PC-9 (cell line): ENCODE measurements at regions not wholly inside any gene's neighbourhood (a gene's known extent, or its start where the extent isn't known, plus 50 kb on each side); places are given as distances from the start of the nearest gene placed in this dataset.

ENCODE experiments used
- BruUV-seq: library from RNA; stranded (reverse); fragments of 400-500 nt; replicated peaks from 2 replicates; lab custom pipeline; 2021; lab: Mats Ljungman, UMichigan
- CTCF ChIA-PET: fragments of 300-600 bp; sonication (Branson Sonifier 250); formaldehyde crosslinking; loops from one replicate; lab custom pipeline; 2022; ENCODE audit warnings: antibody characterized with exemption; lab: Charles Lee
- POLR2A ChIA-PET: fragments of 300-600 bp; sonication (Branson Sonifier 250); formaldehyde crosslinking; loops from one replicate; lab custom pipeline; 2022; ENCODE audit warnings: antibody characterized with exemption; ENCODE audit not compliant: unreplicated experiment; lab: Charles Lee
- DNase-seq, 2 experiments: peaks; one replicate each; pipeline versions ENCODE4 v3.0.0 to v3.0.0-alpha.2; 2015 to 2022; ENCODE audit warnings: mixed read lengths in 1 of 2
- H2AFZ ChIP-seq: fragments of 200-600 bp; sonication (generic); 2 replicates; pipeline ENCODE4 v1.8.1; 2017; ENCODE audit warnings: antibody characterized with exemption
- H3F3A ChIP-seq: fragments of 200-600 bp; sonication (generic); 2 replicates; pipeline ENCODE4 v1.8.1; 2017; ENCODE audit warnings: antibody characterized with exemption, mild to moderate bottlenecking, low read depth; ENCODE audit not compliant: insufficient read depth
- H3K27ac ChIP-seq: fragments of 200-600 bp; sonication (generic); 2 replicates; pipeline ENCODE4 v1.6.1; 2016; ENCODE audit warnings: mixed run types
- H3K27me3 ChIP-seq: fragments of 200-600 bp; sonication (generic); 2 replicates; pipeline ENCODE4 v1.6.1; 2016; ENCODE audit warnings: low read depth, mixed run types; ENCODE audit not compliant: insufficient read depth
- H3K36me3 ChIP-seq: fragments of 200-600 bp; sonication (generic); 2 replicates; pipeline ENCODE4 v1.6.1; 2016; ENCODE audit warnings: low read depth, mixed run types
- H3K4me1 ChIP-seq: fragments of 200-600 bp; sonication (generic); replicated peaks from 2 replicates; pipeline ENCODE4 v1.6.1; 2016; ENCODE audit warnings: mixed run types; ENCODE audit not compliant: insufficient read depth
- H3K4me2 ChIP-seq: fragments of 200-600 bp; sonication (generic); 2 replicates; pipeline ENCODE4 v1.6.1; 2017; ENCODE audit warnings: mixed run types
- H3K4me3 ChIP-seq: fragments of 200-600 bp; sonication (generic); 2 replicates; pipeline ENCODE4 v1.6.1; 2016; ENCODE audit warnings: mixed run types
- H3K79me2 ChIP-seq: fragments of 200-600 bp; sonication (generic); 2 replicates; pipeline ENCODE4 v1.6.1; 2017; ENCODE audit warnings: low read depth, mixed run types
- H3K9me2 ChIP-seq: fragments of 200-600 bp; sonication (generic); 2 replicates; pipeline ENCODE4 v1.8.1; 2017; ENCODE audit warnings: mild to moderate bottlenecking; ENCODE audit not compliant: insufficient read depth
- H3K9me3 ChIP-seq: fragments of 200-600 bp; sonication (generic); 2 replicates; pipeline ENCODE4 v1.8.1; 2016; ENCODE audit warnings: low read depth; ENCODE audit not compliant: insufficient read depth
- H4K20me1 ChIP-seq: fragments of 200-600 bp; sonication (generic); 2 replicates; pipeline ENCODE4 v1.8.1; 2017; ENCODE audit not compliant: insufficient read depth
- CTCF ChIP-seq: fragments of 200-600 bp; sonication (generic); conservative IDR thresholded peaks from 2 replicates; pipeline ENCODE4 v1.6.1; 2017; ENCODE audit warnings: mixed run types, antibody characterized with exemption, mild to moderate bottlenecking, moderate library complexity
- EZH2 ChIP-seq: fragments of 200-600 bp; sonication (generic); IDR thresholded peaks from 2 replicates; pipeline ENCODE4 v1.8.0; 2017; ENCODE audit warnings: antibody characterized with exemption, low read depth
- intact Hi-C: fragments of 100-400 bp; cut with micrococcal nuclease; formaldehyde crosslinking; loops from one replicate; pipeline ENCODE4 v1.10.0; 2022; ENCODE audit not compliant: unreplicated experiment

- no peak for DNase-seq
- H2AFZ ChIP-seq = no peak overlapping the region
- peaks cover 8% of the 10 kb centered on the region; the same call in 1 of the 2 replicates for H3K4me1 ChIP-seq
- H3K4me2 ChIP-seq = no peak overlapping the region
- no peaks in the 10 kb centered on the region for H3K9me2 ChIP-seq
- H3K79me2 ChIP-seq = no peaks in the 10 kb centered on the region
- intact Hi-C loops = no loop called here
- H4K20me1 ChIP-seq = no peaks in the 10 kb centered on the region
- no peak overlapping the region for H3K27ac ChIP-seq
- no peaks in the 10 kb centered on the region for H3K36me3 ChIP-seq
- H3F3A ChIP-seq = no peaks in the 10 kb centered on the region
- no TSS peak for BruUV-seq
- no peaks in the 10 kb centered on the region for H3K9me3 ChIP-seq
- CTCF ChIA-PET = no interaction called here
- H3K27me3 ChIP-seq = no peaks in the 10 kb centered on the region
- H3K4me3 ChIP-seq = no peak overlapping the region
- TF ChIP-seq CTCF (no peak), EZH2 (no peak)
- POLR2A ChIA-PET = no interaction called here
Measured at GRCh38 chr3:148330542-148330941, 367.2 kb upstream of the AGTR1 start.

- no peaks in the 10 kb centered on the region for H3K79me2 ChIP-seq
- peaks cover 13% of the 10 kb centered on the region; the same call in 1 of the 2 replicates for H3K4me1 ChIP-seq
- H3K9me3 ChIP-seq = no peaks in the 10 kb centered on the region
- H3F3A ChIP-seq = no peaks in the 10 kb centered on the region
- no peak overlapping the region for H3K27ac ChIP-seq
- BruUV-seq = no TSS peak
- no peak overlapping the region for H3K4me2 ChIP-seq
- H3K4me3 ChIP-seq = no peak overlapping the region
- no peak overlapping the region for H2AFZ ChIP-seq
- ChIA-PET CTCF (no interaction called here), POLR2A (no interaction called here)
- no peaks in the 10 kb centered on the region for H3K9me2 ChIP-seq
- H3K36me3 ChIP-seq = no peaks in the 10 kb centered on the region
- H3K27me3 ChIP-seq = no peaks in the 10 kb centered on the region
- intact Hi-C loops = no loop called here
- TF ChIP-seq EZH2 = no peak
- TF ChIP-seq CTCF = no peak
- no peaks in the 10 kb centered on the region for H4K20me1 ChIP-seq
- no peak for DNase-seq
Measured at GRCh38 chr3:148331081-148331846, 366.4 kb upstream of the AGTR1 start.

- H3K9me3 ChIP-seq = no peaks in the 10 kb centered on the region
- H3K36me3 ChIP-seq = no peaks in the 10 kb centered on the region
- no TSS peak for BruUV-seq
- no peak for DNase-seq
- H3K4me3 ChIP-seq = no peak overlapping the region
- no peaks in the 10 kb centered on the region for H4K20me1 ChIP-seq
- intact Hi-C loops = no loop called here
- ChIA-PET CTCF (interaction anchor here (0.6 kb wide), 1 partner anchor 624 kb away, joined by 4 read pairs; no protein-coding TSS in a partner anchor), POLR2A (no interaction called here)
- TF ChIP-seq CTCF (no peak), EZH2 (no peak)
- no peak overlapping the region for H2AFZ ChIP-seq
- H3F3A ChIP-seq = no peaks in the 10 kb centered on the region
- H3K4me2 ChIP-seq = no peak overlapping the region
- H3K79me2 ChIP-seq = no peaks in the 10 kb centered on the region
- H3K27me3 ChIP-seq = no peaks in the 10 kb centered on the region
- no peak overlapping the region for H3K27ac ChIP-seq
- no peaks in the 10 kb centered on the region for H3K9me2 ChIP-seq
- H3K4me1 ChIP-seq = peaks cover 13% of the 10 kb centered on the region; the same call in 1 of the 2 replicates
Measured at GRCh38 chr3:148332509-148332908, 365.2 kb upstream of the AGTR1 start.
